SJSA1 (cell line): ENCODE measurements at regions not wholly inside any gene's neighbourhood (a gene's known extent, or its start where the extent isn't known, plus 50 kb on each side); places are given as distances from the start of the nearest gene placed in this dataset.
"Not testable (repeated sequence)": the region's sequence is repeated elsewhere in the genome, so short reads cannot be mapped to it uniquely, and the experiment has no call there.

Experiments
- DNase-seq, 2 experiments: peaks; one replicate each; pipeline ENCODE4 v3.0.0-alpha.2; 2015 to 2020; ENCODE audit warnings: low spot score in 2 of 2, low read depth in 1 of 2
- H3K27ac ChIP-seq: fragments of 250-450 bp; sonication (Bioruptor Pico); 2 replicates; pipeline ENCODE4 v1.5.1; 2020; ENCODE audit warnings: mild to moderate bottlenecking, moderate library complexity
- H3K27me3 ChIP-seq: fragments of 250-450 bp; sonication (Bioruptor Pico); replicated peaks from 2 replicates; pipeline ENCODE4 v1.5.1; 2020; ENCODE audit warnings: mild to moderate bottlenecking, moderate library complexity
- H3K36me3 ChIP-seq: fragments of 250-450 bp; sonication (Bioruptor Pico); 2 replicates; pipeline ENCODE4 v1.5.1; 2020; ENCODE audit warnings: mild to moderate bottlenecking
- H3K4me1 ChIP-seq: fragments of 250-450 bp; sonication (Bioruptor Pico); replicated peaks from 2 replicates; pipeline ENCODE4 v1.6.1; 2021; ENCODE audit warnings: mild to moderate bottlenecking
- H3K4me3 ChIP-seq: fragments of 250-450 bp; sonication (Bioruptor Pico); 2 replicates; pipeline ENCODE4 v1.5.1; 2020; ENCODE audit warnings: mild to moderate bottlenecking
- H3K9me3 ChIP-seq: fragments of 250-450 bp; sonication (Bioruptor Pico); replicated peaks from 2 replicates; pipeline ENCODE4 v1.5.1; 2020; ENCODE audit warnings: mild to moderate bottlenecking

DNA sequence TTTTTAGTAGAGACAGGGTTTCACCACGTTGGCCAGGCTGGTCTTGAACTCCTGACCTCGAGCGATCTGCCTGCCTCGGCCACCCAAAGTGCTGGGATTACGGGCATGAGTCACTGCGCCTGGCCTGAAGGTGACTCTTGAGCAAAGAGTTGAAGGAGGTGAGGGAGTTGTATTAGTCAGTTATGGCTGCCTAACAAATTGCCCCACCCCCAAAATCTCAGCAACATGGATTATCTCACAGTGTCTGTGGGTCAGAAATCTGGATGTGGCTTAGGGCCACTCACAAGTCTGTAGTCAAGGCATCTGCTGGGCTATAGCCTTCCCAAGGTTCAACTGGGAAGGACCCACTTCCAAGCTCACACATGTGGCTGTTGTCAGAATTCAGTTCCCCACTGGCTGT is 52.8 kb upstream of the ADGRE5 start:
- Histone ChIP-seq H3K4me1 (no peaks in the 10 kb centered on the region), H3K4me3 (no peak overlapping the region), H3K9me3 (peaks cover 7% of the 10 kb centered on the region; the same call in 1 of the 2 replicates), H3K27ac (no peak overlapping the region), H3K27me3 (no peaks in the 10 kb centered on the region), H3K36me3 (no peaks in the 10 kb centered on the region)
- DNase-seq, result no peak

DNA sequence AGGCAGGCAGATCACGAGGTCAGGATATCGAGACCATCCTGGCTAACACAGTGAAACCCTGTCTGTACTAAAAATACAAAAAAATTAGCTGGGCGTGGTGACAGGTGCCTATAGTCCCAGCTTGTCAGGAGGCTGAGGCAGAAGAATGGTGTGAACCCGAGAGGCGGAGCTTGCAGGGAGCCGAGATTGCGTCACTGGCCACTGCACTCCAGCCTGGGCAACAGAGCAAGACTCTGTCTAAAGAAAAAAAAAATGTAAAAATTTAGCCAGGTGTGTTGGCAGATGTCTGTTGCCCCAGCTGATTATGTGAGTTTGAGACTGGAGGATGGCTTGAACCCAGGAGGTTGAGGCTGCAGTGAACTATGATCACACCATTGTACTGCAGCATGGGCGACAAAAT is 54.2 kb upstream of the ADGRE5 start:
- not testable (repeated sequence) for H3K4me3 ChIP-seq, H3K9me3 ChIP-seq, DNase-seq, H3K36me3 ChIP-seq, H3K27me3 ChIP-seq, H3K27ac ChIP-seq, H3K4me1 ChIP-seq

DNA sequence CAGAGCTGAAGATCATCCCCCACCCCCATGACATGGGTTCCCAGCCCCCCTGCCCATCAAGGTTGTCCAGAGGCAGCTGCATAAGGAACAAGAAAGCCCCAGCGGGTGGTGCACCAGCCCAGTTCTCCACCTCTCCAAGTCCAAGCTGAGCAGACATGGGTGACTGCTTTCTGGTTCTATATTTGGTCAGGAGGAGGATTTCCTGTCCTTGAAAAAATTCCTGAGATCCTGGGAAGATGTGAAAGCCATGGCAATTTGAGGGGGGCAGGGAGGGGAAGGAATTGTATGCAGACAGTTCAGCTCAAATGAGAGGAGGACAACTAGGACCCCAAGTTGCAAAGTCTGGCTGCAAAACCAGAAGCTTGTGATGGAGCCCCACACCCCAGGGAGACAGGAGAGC is 55.4 kb upstream of the ADGRE5 start:
- Histone ChIP-seq H3K4me1 (no peaks in the 10 kb centered on the region), H3K27ac (no peak overlapping the region), H3K36me3 (no peaks in the 10 kb centered on the region), H3K27me3 (no peaks in the 10 kb centered on the region), H3K9me3 (peaks cover 7% of the 10 kb centered on the region; the same call in 1 of the 2 replicates), H3K4me3 (no peak overlapping the region)
- DNase-seq, result no peak

DNA sequence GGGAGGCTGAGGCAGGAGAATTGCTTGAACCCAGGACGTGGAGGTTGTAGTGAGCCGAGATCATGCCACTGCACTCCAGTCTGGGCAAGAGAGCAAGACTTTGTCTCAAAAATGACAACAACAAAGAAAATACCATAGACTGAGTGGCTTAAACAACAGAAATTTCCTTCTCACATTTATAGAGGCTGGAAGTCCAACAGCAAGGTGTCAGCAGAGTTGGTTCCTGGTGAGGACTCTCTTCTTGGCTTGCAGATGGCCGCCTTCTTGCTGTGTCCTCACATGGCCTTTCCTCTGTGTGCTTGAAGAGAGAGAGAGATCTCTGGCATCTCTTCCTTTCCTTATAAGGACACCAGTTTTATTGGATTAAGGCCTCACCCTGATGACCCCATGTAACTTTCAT is 56.1 kb upstream of the ADGRE5 start:
- Histone ChIP-seq H3K4me1 (no peaks in the 10 kb centered on the region), H3K9me3 (peaks cover 7% of the 10 kb centered on the region; the same call in 1 of the 2 replicates), H3K27ac (no peak overlapping the region), H3K36me3 (no peaks in the 10 kb centered on the region), H3K4me3 (no peak overlapping the region), H3K27me3 (no peaks in the 10 kb centered on the region)
- DNase-seq, result no peak

DNA sequence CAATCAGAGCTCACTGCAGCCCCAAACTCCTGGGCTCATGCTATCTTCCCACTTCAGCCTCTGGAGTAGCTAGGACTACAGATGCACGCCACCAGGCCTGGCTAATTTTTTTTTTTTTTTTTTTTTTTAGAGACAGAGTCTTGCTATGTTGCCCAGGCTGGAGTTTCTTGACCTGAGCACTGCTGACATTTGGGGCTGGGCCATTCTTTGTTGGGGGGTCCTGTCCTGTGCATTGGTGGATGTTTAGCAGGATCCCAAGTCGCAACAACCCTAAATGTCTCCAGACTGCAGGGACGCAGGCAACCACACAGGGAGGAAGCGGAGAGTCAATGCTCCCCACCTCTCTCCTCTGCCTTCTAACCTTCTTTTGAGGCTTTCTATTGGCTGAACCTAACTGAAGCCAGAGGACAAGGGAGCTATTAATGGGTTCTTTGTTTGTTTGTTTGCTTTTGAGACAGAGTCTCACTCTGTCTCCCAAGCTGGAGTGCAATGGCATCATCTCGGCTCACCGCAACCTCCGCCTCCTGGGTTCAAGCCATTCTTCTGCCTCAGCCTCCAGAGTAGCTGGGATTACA is 58.3 kb upstream of the ADGRE5 start:
- H3K4me3 ChIP-seq, result no peak overlapping the region
- no peak overlapping the region for H3K27ac ChIP-seq
- H3K27me3 ChIP-seq, result no peaks in the 10 kb centered on the region
- no peaks in the 10 kb centered on the region for H3K36me3 ChIP-seq
- H3K9me3 ChIP-seq, result peaks cover 8% of the 10 kb centered on the region; the same call in 1 of the 2 replicates
- no peaks in the 10 kb centered on the region for H3K4me1 ChIP-seq
- DNase-seq, result no peak

DNA sequence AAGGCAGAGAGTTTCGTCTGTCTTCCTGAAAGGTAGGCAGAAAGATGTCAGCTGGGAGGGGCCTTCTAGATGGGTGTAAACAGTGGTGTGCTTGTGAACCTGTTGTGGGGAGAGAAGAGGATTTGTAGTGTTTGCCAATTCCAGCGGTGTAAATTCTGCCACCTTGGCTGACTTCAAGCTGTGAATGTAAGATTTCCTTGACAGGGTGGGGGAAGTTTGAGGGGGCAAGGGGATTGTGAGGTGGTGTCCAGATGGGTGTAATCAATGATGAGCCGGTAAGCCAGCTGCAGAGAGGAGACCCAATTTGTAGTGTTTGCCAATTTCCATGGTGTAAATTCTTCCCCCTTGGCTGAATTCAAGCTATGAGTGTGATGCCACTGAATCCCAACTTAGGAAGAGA is 61.0 kb upstream of the ADGRE5 start:
- peaks cover 6% of the 10 kb centered on the region; the same call in 1 of the 2 replicates for H3K9me3 ChIP-seq
- DNase-seq, result no peak
- H3K27me3 ChIP-seq, result no peaks in the 10 kb centered on the region
- no peak overlapping the region for H3K27ac ChIP-seq
- H3K4me3 ChIP-seq, result no peak overlapping the region
- H3K36me3 ChIP-seq, result no peaks in the 10 kb centered on the region
- H3K4me1 ChIP-seq, result no peaks in the 10 kb centered on the region

DNA sequence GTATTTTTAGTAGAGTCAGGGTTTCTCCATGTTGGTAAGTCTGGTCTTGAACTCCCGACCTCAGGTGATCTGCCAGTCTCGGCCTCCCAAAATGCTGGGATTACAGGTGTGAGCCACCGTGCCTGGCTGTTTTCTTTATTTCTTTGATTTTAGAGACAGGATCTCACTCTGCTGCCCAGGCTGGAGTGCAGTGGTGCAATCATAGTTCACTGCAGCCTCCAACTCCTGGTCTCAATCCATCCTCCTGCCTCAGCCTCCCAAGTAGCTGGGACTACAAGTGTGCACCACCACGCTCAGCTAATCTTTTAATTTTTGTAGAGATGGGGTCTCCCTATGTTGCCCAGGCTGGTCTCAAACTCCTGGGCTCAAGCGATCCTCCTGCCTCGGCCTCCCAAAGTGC is 61.5 kb upstream of the ADGRE5 start:
- not testable (repeated sequence) for H3K27ac ChIP-seq, DNase-seq, H3K27me3 ChIP-seq, H3K4me3 ChIP-seq, H3K4me1 ChIP-seq, H3K36me3 ChIP-seq, H3K9me3 ChIP-seq

DNA sequence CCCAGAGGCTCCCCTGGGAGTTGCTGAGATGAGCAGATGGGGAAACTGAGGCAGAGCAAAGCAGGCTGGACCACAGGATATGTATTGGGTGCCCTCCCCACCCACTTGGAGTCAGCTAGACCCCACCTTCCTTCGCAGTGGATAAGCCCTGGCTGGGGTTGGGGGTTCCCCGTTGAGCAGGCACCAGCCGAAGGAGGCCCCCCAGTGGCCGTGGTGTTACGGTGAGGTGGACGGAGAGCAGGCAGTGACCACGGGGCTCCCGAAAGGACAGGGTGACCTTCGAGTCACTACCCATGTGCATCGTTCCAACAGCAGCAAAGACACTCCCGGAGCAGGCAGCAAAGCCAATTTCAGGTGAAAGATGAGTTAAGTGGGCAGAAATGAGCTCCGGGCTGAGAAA is 62.4 kb upstream of the ADGRE5 start:
- no peaks in the 10 kb centered on the region for H3K36me3 ChIP-seq
- H3K9me3 ChIP-seq, result peaks cover 4% of the 10 kb centered on the region; the same call in 1 of the 2 replicates
- H3K27ac ChIP-seq, result no peak overlapping the region
- no peak overlapping the region for H3K4me3 ChIP-seq
- H3K27me3 ChIP-seq, result no peaks in the 10 kb centered on the region
- no peak for DNase-seq
- no peaks in the 10 kb centered on the region for H3K4me1 ChIP-seq

DNA sequence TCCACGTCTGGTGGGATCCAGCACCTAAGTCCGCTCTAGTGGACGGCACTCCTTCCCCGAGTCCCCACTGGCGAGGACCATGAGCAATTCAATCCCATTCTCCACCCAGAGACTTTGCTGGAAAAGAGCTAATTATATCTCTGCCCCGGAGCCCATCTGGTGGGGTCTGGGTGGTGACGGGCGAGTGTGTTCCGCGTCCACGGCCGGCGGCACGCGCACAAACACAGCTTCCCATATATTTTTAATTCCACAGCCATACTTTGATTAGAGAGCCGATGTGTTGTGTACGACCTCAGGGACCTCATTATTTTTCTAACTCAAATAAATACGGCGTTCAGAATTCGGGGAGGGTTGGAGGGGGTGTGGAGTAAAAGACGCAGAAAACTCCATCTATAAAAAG is 64.1 kb upstream of the ADGRE5 start:
- Histone ChIP-seq H3K27ac (no peak overlapping the region), H3K36me3 (no peaks in the 10 kb centered on the region), H3K27me3 (no peaks in the 10 kb centered on the region), H3K4me1 (no peaks in the 10 kb centered on the region), H3K9me3 (peaks cover 4% of the 10 kb centered on the region; the same call in 1 of the 2 replicates), H3K4me3 (no peak overlapping the region)
- no peak for DNase-seq

DNA sequence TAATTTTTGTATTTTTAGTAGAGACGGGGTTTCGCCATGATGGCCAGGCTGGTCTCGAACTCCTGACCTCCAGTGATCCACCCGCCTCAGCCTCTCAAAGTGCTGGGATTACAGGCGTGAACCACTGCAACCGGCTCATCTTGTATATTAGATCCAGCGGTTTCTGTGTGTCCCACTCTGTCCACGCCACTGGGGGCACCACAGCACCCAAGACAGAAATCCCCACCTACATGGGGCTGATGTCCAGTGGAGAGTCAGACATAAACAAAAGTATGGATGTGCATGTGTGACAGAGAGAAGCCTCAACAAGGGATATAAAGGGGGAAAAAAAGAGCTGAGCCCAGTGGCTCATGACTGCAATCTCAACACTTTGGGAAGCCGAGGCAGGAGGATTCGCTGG is 65.8 kb upstream of the ADGRE5 start:
- DNase-seq, result no peak
- peaks cover 4% of the 10 kb centered on the region; the same call in 1 of the 2 replicates for H3K9me3 ChIP-seq
- no peaks in the 10 kb centered on the region for H3K36me3 ChIP-seq
- H3K27ac ChIP-seq, result no peak overlapping the region
- no peaks in the 10 kb centered on the region for H3K4me1 ChIP-seq
- H3K27me3 ChIP-seq, result no peaks in the 10 kb centered on the region
- no peak overlapping the region for H3K4me3 ChIP-seq

DNA sequence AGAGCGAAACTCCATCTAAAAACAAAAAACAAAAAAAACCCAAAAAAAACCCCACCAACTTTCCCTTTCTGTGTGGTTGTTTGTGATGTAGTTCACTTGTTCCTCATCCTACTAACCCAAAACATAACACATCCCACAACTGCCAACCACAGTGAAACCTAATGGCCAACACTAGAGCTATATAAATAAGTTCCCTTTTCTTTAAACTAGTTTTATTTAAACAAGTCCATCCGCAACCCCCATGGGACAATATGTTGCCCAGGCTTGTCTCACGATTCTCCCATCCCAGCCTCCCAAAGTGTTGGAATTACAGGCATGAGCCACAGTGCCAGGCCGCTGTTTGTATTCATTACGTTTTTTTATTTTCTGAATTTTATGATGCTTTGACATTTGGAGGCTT is 71.2 kb upstream of the ADGRE5 start:
- H3K9me3 ChIP-seq, result 0 out of 2 replicates have a peak, but pooled peaks cover 3% of the 10 kb centered on the region
- H3K27ac ChIP-seq, result no peak overlapping the region
- DNase-seq, result no peak
- 0 out of 2 replicates have a peak, but pooled peaks cover 2% of the 10 kb centered on the region for H3K27me3 ChIP-seq
- H3K36me3 ChIP-seq, result no peaks in the 10 kb centered on the region
- H3K4me1 ChIP-seq, result no peaks in the 10 kb centered on the region
- no peak overlapping the region for H3K4me3 ChIP-seq

DNA sequence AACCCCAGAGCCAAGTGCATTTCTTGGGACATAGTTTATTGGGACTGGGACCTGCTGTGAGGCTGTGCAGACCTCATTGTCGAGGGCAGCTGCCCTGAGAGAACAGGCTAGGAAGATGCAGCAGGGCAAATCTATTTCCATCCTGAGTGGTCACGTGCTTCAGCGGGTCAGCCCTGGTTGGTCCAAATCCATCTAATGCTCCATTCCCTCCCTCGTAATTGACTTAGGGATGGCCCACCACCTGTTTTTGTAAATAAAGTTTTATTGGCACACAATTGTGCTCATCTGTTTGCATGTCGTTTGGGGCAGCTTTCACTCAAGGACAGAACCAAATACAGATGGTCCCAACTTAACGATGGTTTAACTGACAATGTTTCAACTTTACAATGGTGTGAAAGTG is 75.5 kb upstream of the ADGRE5 start:
- Histone ChIP-seq H3K36me3 (no peaks in the 10 kb centered on the region), H3K27ac (no peak overlapping the region), H3K27me3 (0 out of 2 replicates have a peak, but pooled peaks cover 2% of the 10 kb centered on the region), H3K9me3 (0 out of 2 replicates have a peak, but pooled peaks cover 3% of the 10 kb centered on the region), H3K4me3 (no peak overlapping the region), H3K4me1 (no peaks in the 10 kb centered on the region)
- DNase-seq, result no peak

DNA sequence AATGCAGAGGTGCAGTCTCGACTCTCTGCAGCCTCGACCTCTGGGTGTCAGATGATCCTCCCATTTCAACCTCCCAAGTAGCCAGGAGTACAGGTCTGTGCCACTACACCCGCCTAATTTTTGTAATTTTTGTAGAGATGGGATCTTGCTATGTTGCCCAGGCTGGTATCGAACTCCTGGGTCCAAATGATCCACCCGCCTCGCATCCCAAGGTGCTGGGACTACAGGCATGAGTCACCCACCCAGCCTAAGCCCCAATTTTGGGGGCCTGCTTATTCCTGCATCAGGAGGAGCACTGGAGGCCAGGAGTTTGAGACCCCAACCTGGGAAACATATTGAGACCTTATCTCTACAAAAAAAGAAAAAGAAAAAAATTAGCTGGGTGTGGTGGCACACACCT is 80.1 kb upstream of the ADGRE5 start:
- Histone ChIP-seq H3K27ac (no peak overlapping the region), H3K4me3 (no peak overlapping the region), H3K36me3 (no peaks in the 10 kb centered on the region), H3K27me3 (0 out of 2 replicates have a peak, but pooled peaks cover 2% of the 10 kb centered on the region), H3K9me3 (no peaks in the 10 kb centered on the region), H3K4me1 (no peaks in the 10 kb centered on the region)
- no peak for DNase-seq

DNA sequence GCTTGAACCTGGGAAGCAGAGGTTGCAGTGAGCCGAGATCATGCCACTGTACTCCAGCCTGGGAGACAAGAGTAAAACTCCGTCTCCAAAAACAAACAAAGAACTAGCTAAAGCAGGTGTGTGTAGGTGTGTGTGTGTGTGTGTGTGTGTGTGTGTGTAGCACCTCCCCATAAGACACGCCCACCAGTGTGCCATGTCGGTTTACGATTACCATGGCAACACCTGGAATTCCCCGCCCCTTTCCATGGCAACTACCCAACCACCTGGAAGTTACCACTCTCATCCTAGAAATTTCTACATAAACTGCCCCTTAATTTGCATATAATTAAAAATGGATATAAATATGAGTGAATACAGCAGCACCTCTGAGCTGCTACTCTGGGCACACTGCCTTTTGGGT is 80.9 kb upstream of the ADGRE5 start:
- no peaks in the 10 kb centered on the region for H3K27me3 ChIP-seq
- H3K36me3 ChIP-seq, result no peaks in the 10 kb centered on the region
- no peak for DNase-seq
- no peak overlapping the region for H3K4me3 ChIP-seq
- H3K9me3 ChIP-seq, result no peaks in the 10 kb centered on the region
- no peak overlapping the region for H3K27ac ChIP-seq
- H3K4me1 ChIP-seq, result no peaks in the 10 kb centered on the region

DNA sequence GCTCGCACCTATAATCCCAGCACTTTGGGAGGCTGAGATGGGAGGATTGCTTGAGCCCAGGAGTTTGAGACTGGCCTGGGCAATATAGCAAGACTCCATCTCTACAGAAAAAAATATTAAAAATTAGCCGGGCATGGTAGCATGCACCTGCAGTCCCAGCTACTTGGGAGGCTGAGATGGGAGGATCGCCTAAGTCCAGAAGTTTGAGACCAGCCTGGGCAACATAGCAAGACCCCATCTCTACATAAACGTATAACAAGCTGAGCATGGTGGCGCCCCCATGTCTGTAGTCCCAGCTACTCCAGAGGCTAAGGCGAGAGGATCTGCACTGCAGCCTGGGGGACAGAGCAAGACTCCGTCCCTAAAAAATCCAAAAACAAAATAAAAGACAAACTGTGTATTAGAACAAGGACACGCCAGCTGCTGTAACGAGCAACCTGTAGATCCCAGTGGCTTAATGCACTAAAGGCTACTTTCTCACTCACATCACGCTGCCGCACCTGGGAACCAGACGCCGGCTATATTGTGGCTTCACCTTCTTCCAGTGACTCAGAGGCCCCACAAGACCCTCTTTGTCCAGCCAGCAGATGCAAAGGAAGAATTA is 81.9 kb upstream of the ADGRE5 start:
- not testable (repeated sequence) for H3K4me1 ChIP-seq, H3K4me3 ChIP-seq, H3K9me3 ChIP-seq, DNase-seq, H3K27ac ChIP-seq, H3K36me3 ChIP-seq, H3K27me3 ChIP-seq
